Astrocyte (in vitro differentiated cells and primary cell): ENCODE measurements at regions not wholly inside any gene's neighbourhood (a gene's known extent, or its start where the extent isn't known, plus 50 kb on each side); places are given as distances from the start of the nearest gene placed in this dataset.
A peak's percentile ranks its signal among the peaks of the same experiment; 100 is the strongest.

Experiments used
- DNase-seq: peaks from one replicate; pipeline ENCODE4 v3.0.0-alpha.2; 2010; ENCODE audit warnings: low read depth
- FAIRE-seq: peaks from 2 replicates; lab custom pipeline; 2011; peaks lifted over from hg19 to GRCh38; lab: Jason Lieb, UNC
- H2AFZ ChIP-seq: 2 replicates; pipeline ENCODE4 v1.6.0; 2012; ENCODE audit warnings: low read depth, low read length, inconsistent platforms
- H3K27ac ChIP-seq: 2 replicates; pipeline ENCODE4 v1.5.1; 2011; ENCODE audit warnings: low read depth, low read length, inconsistent platforms
- H3K27me3 ChIP-seq: 2 replicates; pipeline ENCODE4 v1.6.0; 2011; ENCODE audit warnings: low read length, inconsistent platforms; ENCODE audit not compliant: insufficient read depth
- H3K36me3 ChIP-seq: 2 replicates; pipeline ENCODE4 v1.5.1; 2011; ENCODE audit warnings: low read length, inconsistent platforms; ENCODE audit not compliant: insufficient read depth
- H3K4me1 ChIP-seq: 2 replicates; pipeline ENCODE4 v1.5.1; 2011; ENCODE audit warnings: low read length, inconsistent platforms; ENCODE audit not compliant: insufficient read depth
- H3K4me2 ChIP-seq: 2 replicates; pipeline ENCODE4 v1.6.0; 2012; ENCODE audit warnings: low read length, inconsistent platforms
- H3K4me3 ChIP-seq: 2 replicates; pipeline ENCODE4 v1.5.1; 2011; ENCODE audit warnings: low read depth, mild to moderate bottlenecking, low read length, inconsistent platforms; ENCODE audit not compliant: insufficient read depth
- H3K79me2 ChIP-seq: 2 replicates; pipeline ENCODE4 v1.6.0; 2012; ENCODE audit warnings: mild to moderate bottlenecking, low read length, inconsistent platforms; ENCODE audit not compliant: insufficient read depth
- H3K9ac ChIP-seq: 2 replicates; pipeline ENCODE4 v1.6.0; 2012; ENCODE audit warnings: mild to moderate bottlenecking, low read length, inconsistent platforms
- H3K9me3 ChIP-seq: 2 replicates; pipeline ENCODE4 v1.5.1; 2012; ENCODE audit warnings: low read depth, mild to moderate bottlenecking, low read length, inconsistent platforms; ENCODE audit not compliant: insufficient read depth
- H4K20me1 ChIP-seq: 2 replicates; pipeline ENCODE4 v1.6.0; 2012; ENCODE audit warnings: low read length, inconsistent platforms; ENCODE audit not compliant: insufficient read depth
- H3K27ac Mint-ChIP-seq: one replicate; pipeline ENCODE4 v1.8.0; 2021; ENCODE audit warnings: mild to moderate bottlenecking, mixed read lengths; ENCODE audit not compliant: unreplicated experiment
- H3K27me3 Mint-ChIP-seq: one replicate; pipeline ENCODE4 v1.8.0; 2021; ENCODE audit warnings: low read depth, mixed read lengths; ENCODE audit not compliant: unreplicated experiment
- H3K36me3 Mint-ChIP-seq: one replicate; pipeline ENCODE4 v1.8.0; 2021; ENCODE audit warnings: low read depth, mixed read lengths; ENCODE audit not compliant: unreplicated experiment
- H3K4me1 Mint-ChIP-seq: one replicate; pipeline ENCODE4 v1.8.0; 2021; ENCODE audit warnings: low read depth, mixed read lengths; ENCODE audit not compliant: unreplicated experiment
- H3K4me3 Mint-ChIP-seq: one replicate; pipeline ENCODE4 v1.8.0; 2021; ENCODE audit warnings: mild to moderate bottlenecking, moderate library complexity, mixed read lengths; ENCODE audit not compliant: unreplicated experiment
- H3K9me3 Mint-ChIP-seq: one replicate; pipeline ENCODE4 v1.8.0; 2021; ENCODE audit warnings: mild to moderate bottlenecking, mixed read lengths; ENCODE audit not compliant: unreplicated experiment
- CTCF ChIP-seq: IDR thresholded peaks from 2 replicates; pipeline ENCODE4 v1.5.1; 2011; ENCODE audit warnings: low read depth, mild to moderate bottlenecking, inconsistent platforms, low read length, moderate library complexity; ENCODE audit not compliant: insufficient read depth
- EZH2 ChIP-seq: IDR thresholded peaks from 2 replicates; pipeline ENCODE4 v1.6.1; 2012; ENCODE audit warnings: mild to moderate bottlenecking, low read length, inconsistent platforms; ENCODE audit not compliant: insufficient read depth

- no peaks in the 10 kb centered on the region for H3K27me3 ChIP-seq
- H3K27ac Mint-ChIP-seq, result peak overlapping the region; percentile 92
- peaks cover 3% of the 10 kb centered on the region for H4K20me1 ChIP-seq
- no peaks in the 10 kb centered on the region for H3K9me3 Mint-ChIP-seq
- peaks cover 23% of the 10 kb centered on the region for H3K4me1 ChIP-seq
- H3K79me2 ChIP-seq, result no peaks in the 10 kb centered on the region
- FAIRE-seq (peak; percentile 92), DNase-seq (peak; percentile 97)
- H3K4me1 Mint-ChIP-seq, result peaks cover 25% of the 10 kb centered on the region
- no peak overlapping the region for H3K4me3 ChIP-seq
- H3K4me2 ChIP-seq, result peak overlapping the region; percentile 52
- peak overlapping the region; percentile 42 for H3K27ac ChIP-seq
- H3K36me3 Mint-ChIP-seq, result no peaks in the 10 kb centered on the region
- H3K9ac ChIP-seq, result no peak overlapping the region
- no peaks in the 10 kb centered on the region for H3K36me3 ChIP-seq
- peak overlapping the region; percentile 68 for H3K4me3 Mint-ChIP-seq
- no peak overlapping the region for H2AFZ ChIP-seq
- H3K9me3 ChIP-seq, result no peaks in the 10 kb centered on the region
- TF ChIP-seq EZH2, result no peak
- H3K27me3 Mint-ChIP-seq, result peaks cover 1% of the 10 kb centered on the region
Measured at GRCh38 chr2:45119855-45120254, 110.6 kb upstream of the SIX2 start.

GRCh38 chr2:45119038-45119437 lies 109.8 kb upstream of the SIX2 start:
- H3K4me3 Mint-ChIP-seq, result no peak overlapping the region

GRCh38 chr2:45117383-45117782 lies 108.1 kb upstream of the SIX2 start:
- Histone ChIP-seq H3K36me3 (no peaks in the 10 kb centered on the region), H3K4me1 (peaks cover 23% of the 10 kb centered on the region), H3K27ac (no peak overlapping the region), H3K4me2 (no peak overlapping the region), H3K9ac (no peak overlapping the region), H3K9me3 (no peaks in the 10 kb centered on the region), H4K20me1 (peaks cover 3% of the 10 kb centered on the region), H3K79me2 (no peaks in the 10 kb centered on the region), H3K4me3 (no peak overlapping the region), H3K27me3 (no peaks in the 10 kb centered on the region), H2AFZ (no peak overlapping the region)
- Mint-ChIP-seq H3K4me3 (no peak overlapping the region), H3K9me3 (no peaks in the 10 kb centered on the region), H3K27ac (no peak overlapping the region), H3K4me1 (peaks cover 25% of the 10 kb centered on the region), H3K36me3 (peaks cover 2% of the 10 kb centered on the region), H3K27me3 (no peaks in the 10 kb centered on the region)
- FAIRE-seq (no peak), DNase-seq (no peak)
- TF ChIP-seq EZH2, result no peak
- no peak for TF ChIP-seq CTCF

More at GRCh38 chr2:45119038-45119437, 109.8 kb upstream of the SIX2 start:
- Histone ChIP-seq H3K9me3 (no peaks in the 10 kb centered on the region), H3K36me3 (no peaks in the 10 kb centered on the region), H3K79me2 (no peaks in the 10 kb centered on the region), H2AFZ (no peak overlapping the region), H4K20me1 (peaks cover 3% of the 10 kb centered on the region), H3K4me1 (peaks cover 23% of the 10 kb centered on the region), H3K4me3 (no peak overlapping the region), H3K4me2 (peak overlapping the region; percentile 52), H3K9ac (no peak overlapping the region), H3K27me3 (no peaks in the 10 kb centered on the region), H3K27ac (no peak overlapping the region)
- FAIRE-seq (peak; percentile 41), DNase-seq (peak; percentile 72)
- Mint-ChIP-seq H3K27ac (no peak overlapping the region), H3K4me1 (peaks cover 25% of the 10 kb centered on the region), H3K9me3 (no peaks in the 10 kb centered on the region), H3K27me3 (peaks cover 1% of the 10 kb centered on the region), H3K36me3 (peaks cover 2% of the 10 kb centered on the region)
- TF ChIP-seq CTCF (no peak), EZH2 (no peak)
